Activated T-helper 17 cell treated with anti-CD3 and anti-CD28 coated beads, Interleukin-2, amount 50 U/mL, for 72 hours (primary cell): ENCODE measurements at regions not wholly inside any gene's neighbourhood (a gene's known extent, or its start where the extent isn't known, plus 50 kb on each side); places are given as distances from the start of the nearest gene placed in this dataset.

ENCODE experiments used
- ATAC-seq: fragments of 150-1000 bp; cut with Tn5 transposase; replicated peaks from 2 replicates; pipeline ENCODE4 v1.10.0; 2021; ENCODE audit warnings: mild to moderate bottlenecking, moderate library complexity
- H3K27ac Mint-ChIP-seq: one replicate; pipeline ENCODE4 v1.8.0; 2022; ENCODE audit warnings: mixed read lengths
- H3K27me3 Mint-ChIP-seq: one replicate; pipeline ENCODE4 v1.8.0; 2022; ENCODE audit warnings: mixed read lengths
- H3K36me3 Mint-ChIP-seq: one replicate; pipeline ENCODE4 v1.8.0; 2022; ENCODE audit warnings: low read depth, mild to moderate bottlenecking, mixed read lengths
- H3K4me1 Mint-ChIP-seq: one replicate; pipeline ENCODE4 v1.8.0; 2022; ENCODE audit warnings: mixed read lengths
- H3K4me3 Mint-ChIP-seq: one replicate; pipeline ENCODE4 v1.8.0; 2022; ENCODE audit warnings: mild to moderate bottlenecking, mixed read lengths
- H3K9me3 Mint-ChIP-seq: one replicate; pipeline ENCODE4 v1.8.0; 2022; ENCODE audit warnings: mixed read lengths

GRCh38 chr2:58665154-58665553 lies 424.0 kb upstream of the FANCL start:
- Mint-ChIP-seq H3K9me3 (no peaks in the 10 kb centered on the region), H3K4me1 (no peaks in the 10 kb centered on the region), H3K27ac (no peak overlapping the region), H3K4me3 (no peak overlapping the region), H3K27me3 (no peaks in the 10 kb centered on the region), H3K36me3 (no peaks in the 10 kb centered on the region)
- ATAC-seq, result no peak

DNA sequence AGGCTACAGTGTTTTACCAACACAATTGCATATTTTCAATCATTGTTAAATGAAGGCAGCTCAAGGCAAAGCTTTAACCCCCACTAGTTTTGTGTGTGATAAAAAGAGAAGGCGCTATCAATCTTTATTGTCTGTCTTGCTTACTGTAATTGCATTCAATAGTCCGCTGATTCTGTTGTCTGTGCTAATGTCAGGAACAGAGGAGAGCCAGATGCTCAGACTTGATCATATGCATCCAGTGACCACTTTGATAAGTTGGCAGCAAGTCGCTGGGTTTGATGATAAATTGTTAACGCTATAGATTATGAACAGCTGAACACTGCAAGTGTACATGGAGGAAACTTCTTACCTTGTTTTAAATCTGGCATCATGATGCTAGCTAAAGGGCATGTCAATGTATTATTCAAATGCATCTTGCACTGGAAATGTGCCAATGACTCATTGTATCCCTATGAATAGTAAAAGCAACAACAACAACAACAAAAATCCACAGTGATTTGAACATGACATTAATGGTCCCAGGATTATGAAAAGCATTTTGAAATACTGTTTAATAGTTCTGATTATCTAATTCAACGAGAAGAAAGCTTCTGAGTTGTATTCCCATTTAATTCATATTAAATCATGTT lies 423.5 kb upstream of the FANCL start:
- ATAC-seq, result no peak
- no peak overlapping the region for H3K27ac Mint-ChIP-seq
- no peaks in the 10 kb centered on the region for H3K36me3 Mint-ChIP-seq
- H3K9me3 Mint-ChIP-seq, result no peaks in the 10 kb centered on the region
- H3K4me3 Mint-ChIP-seq, result no peak overlapping the region
- H3K4me1 Mint-ChIP-seq, result no peaks in the 10 kb centered on the region
- no peaks in the 10 kb centered on the region for H3K27me3 Mint-ChIP-seq

DNA sequence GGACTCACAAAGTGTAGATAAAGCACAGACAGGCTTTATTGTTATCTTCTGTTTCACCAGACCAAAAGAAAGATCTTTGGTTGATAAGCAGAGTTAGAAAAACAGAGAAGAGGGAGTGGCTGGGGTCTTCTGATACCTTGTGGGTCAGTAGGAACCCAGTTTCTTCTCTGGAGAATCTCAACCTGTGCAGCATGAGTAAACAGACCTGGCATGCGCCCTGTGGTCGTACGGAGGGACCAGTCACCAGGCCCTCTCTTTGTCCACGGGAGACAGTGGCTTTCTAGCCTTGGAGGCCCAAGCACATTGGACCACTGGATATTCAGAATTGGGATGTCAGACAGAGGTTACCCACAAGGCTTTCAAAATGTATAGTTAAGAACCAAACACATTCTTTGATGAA lies 418.9 kb upstream of the FANCL start:
- H3K4me1 Mint-ChIP-seq, result no peaks in the 10 kb centered on the region
- H3K9me3 Mint-ChIP-seq, result no peaks in the 10 kb centered on the region
- no peaks in the 10 kb centered on the region for H3K36me3 Mint-ChIP-seq
- H3K4me3 Mint-ChIP-seq, result no peak overlapping the region
- no peak overlapping the region for H3K27ac Mint-ChIP-seq
- no peak for ATAC-seq
- no peaks in the 10 kb centered on the region for H3K27me3 Mint-ChIP-seq

DNA sequence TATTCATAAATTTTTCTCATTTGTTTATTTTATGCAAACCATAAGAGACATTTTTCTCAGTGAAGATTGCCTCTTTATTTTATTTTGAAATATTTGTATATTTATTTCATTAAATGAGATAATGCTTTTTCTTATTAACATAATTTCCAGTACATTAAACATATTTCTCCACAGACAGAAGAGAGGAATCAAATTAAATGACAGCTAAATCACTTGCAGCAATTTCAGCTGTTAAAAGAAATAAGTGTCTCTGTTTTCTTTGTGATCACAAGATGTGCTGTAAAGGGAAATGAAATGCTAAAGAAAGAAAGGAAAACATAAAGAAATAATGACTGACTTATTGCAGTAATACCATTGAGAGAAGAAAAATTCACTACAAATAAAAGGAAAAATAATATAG lies 414.0 kb upstream of the FANCL start:
- no peak for ATAC-seq
- Mint-ChIP-seq H3K4me3 (no peak overlapping the region), H3K36me3 (no peaks in the 10 kb centered on the region), H3K9me3 (no peaks in the 10 kb centered on the region), H3K27me3 (peaks cover 4% of the 10 kb centered on the region), H3K4me1 (no peaks in the 10 kb centered on the region), H3K27ac (no peak overlapping the region)

- H3K4me1 Mint-ChIP-seq, result no peaks in the 10 kb centered on the region
- no peak for ATAC-seq
- no peaks in the 10 kb centered on the region for H3K36me3 Mint-ChIP-seq
- H3K27ac Mint-ChIP-seq, result no peak overlapping the region
- peaks cover 4% of the 10 kb centered on the region for H3K27me3 Mint-ChIP-seq
- H3K9me3 Mint-ChIP-seq, result no peaks in the 10 kb centered on the region
- no peak overlapping the region for H3K4me3 Mint-ChIP-seq
Observed at GRCh38 chr2:58651930-58652329, 410.8 kb upstream of the FANCL start.

GRCh38 chr2:58650781-58651180 lies 409.7 kb upstream of the FANCL start:
- H3K27ac Mint-ChIP-seq, result no peak overlapping the region

GRCh38 chr2:58649756-58650155 lies 408.6 kb upstream of the FANCL start:
- no peaks in the 10 kb centered on the region for H3K36me3 Mint-ChIP-seq
- H3K9me3 Mint-ChIP-seq, result no peaks in the 10 kb centered on the region
- no peaks in the 10 kb centered on the region for H3K4me1 Mint-ChIP-seq
- no peak overlapping the region for H3K27ac Mint-ChIP-seq
- H3K27me3 Mint-ChIP-seq, result peaks cover 4% of the 10 kb centered on the region
- H3K4me3 Mint-ChIP-seq, result no peak overlapping the region
- ATAC-seq, result no peak

More at GRCh38 chr2:58650781-58651180, 409.7 kb upstream of the FANCL start:
- no peak for ATAC-seq
- peaks cover 4% of the 10 kb centered on the region for H3K27me3 Mint-ChIP-seq
- H3K4me1 Mint-ChIP-seq, result no peaks in the 10 kb centered on the region
- no peaks in the 10 kb centered on the region for H3K36me3 Mint-ChIP-seq
- H3K9me3 Mint-ChIP-seq, result no peaks in the 10 kb centered on the region
- no peak overlapping the region for H3K4me3 Mint-ChIP-seq

DNA sequence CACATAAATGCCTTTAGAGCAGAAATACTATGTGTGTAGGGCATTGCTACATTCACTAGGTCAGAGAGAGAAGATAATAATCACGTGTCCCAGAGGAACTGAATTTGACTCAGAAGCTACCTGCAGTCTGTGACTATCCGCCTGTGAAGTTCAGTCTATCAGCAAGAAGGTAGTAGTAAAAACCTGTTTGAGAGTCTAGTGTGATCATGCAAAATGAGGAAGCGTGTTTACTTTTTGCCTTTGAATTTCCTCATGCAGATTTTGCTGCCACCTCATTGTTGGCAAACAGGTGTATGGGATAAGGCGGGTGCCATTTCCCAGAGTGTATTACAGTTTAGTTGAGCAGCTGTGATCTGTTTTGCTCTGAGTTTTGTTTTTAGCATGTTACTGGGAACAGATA lies 403.9 kb upstream of the FANCL start:
- no peak overlapping the region for H3K27ac Mint-ChIP-seq
- no peaks in the 10 kb centered on the region for H3K4me1 Mint-ChIP-seq
- no peaks in the 10 kb centered on the region for H3K27me3 Mint-ChIP-seq
- H3K9me3 Mint-ChIP-seq, result no peaks in the 10 kb centered on the region
- H3K4me3 Mint-ChIP-seq, result no peak overlapping the region
- no peaks in the 10 kb centered on the region for H3K36me3 Mint-ChIP-seq
- no peak for ATAC-seq

- no peak overlapping the region for H3K4me3 Mint-ChIP-seq
- H3K4me1 Mint-ChIP-seq, result no peaks in the 10 kb centered on the region
- H3K36me3 Mint-ChIP-seq, result no peaks in the 10 kb centered on the region
- no peak overlapping the region for H3K27ac Mint-ChIP-seq
- H3K9me3 Mint-ChIP-seq, result no peaks in the 10 kb centered on the region
- no peak for ATAC-seq
- H3K27me3 Mint-ChIP-seq, result no peaks in the 10 kb centered on the region
Observed at GRCh38 chr2:58644451-58644850, 403.3 kb upstream of the FANCL start.

DNA sequence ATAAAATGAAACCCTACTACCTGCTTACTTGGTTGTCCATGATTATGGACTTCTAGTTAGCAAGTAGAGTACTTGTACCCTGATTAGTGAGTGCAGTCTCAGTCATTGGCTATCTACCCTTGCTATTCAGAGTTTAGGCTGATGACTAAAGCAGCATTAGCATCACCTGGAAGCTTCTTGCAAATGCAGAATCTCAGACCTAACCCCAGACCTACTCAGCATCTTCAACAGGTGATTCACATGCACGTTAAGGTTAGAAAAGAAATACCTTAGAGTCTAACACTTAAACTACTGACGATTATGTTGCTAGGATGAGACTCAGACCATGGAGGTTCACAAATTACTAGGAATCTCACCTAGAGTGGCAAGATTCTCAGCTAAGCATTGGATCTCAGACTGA lies 399.9 kb upstream of the FANCL start:
- Mint-ChIP-seq H3K4me3 (no peak overlapping the region), H3K36me3 (no peaks in the 10 kb centered on the region), H3K27ac (no peak overlapping the region), H3K4me1 (no peaks in the 10 kb centered on the region), H3K9me3 (no peaks in the 10 kb centered on the region), H3K27me3 (no peaks in the 10 kb centered on the region)
- ATAC-seq, result no peak

DNA sequence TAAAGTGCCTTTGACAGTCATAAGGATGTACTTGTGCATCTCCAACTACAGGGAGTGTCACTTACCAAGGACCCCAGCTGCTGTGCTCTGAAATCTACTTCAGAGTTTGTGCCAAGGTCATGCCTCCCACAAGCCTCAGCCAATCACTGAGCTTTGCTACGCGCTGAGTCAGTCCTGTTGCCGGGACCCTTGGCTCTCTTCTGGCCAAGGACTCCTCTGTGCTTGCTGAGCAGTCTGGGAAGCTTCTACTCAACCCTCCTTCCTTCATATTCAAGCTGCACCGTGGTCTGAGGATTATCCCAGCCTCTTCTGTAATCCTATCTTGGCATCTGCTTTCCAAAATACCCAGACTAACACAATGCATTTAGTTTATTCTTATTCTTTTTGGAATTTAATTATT lies 398.9 kb upstream of the FANCL start:
- Mint-ChIP-seq H3K4me1 (no peaks in the 10 kb centered on the region), H3K4me3 (no peak overlapping the region), H3K27ac (no peak overlapping the region), H3K27me3 (no peaks in the 10 kb centered on the region), H3K36me3 (no peaks in the 10 kb centered on the region), H3K9me3 (no peaks in the 10 kb centered on the region)
- ATAC-seq, result no peak

GRCh38 chr2:58638256-58638805 lies 397.2 kb upstream of the FANCL start:
- Mint-ChIP-seq H3K27ac (no peak overlapping the region), H3K4me1 (no peaks in the 10 kb centered on the region)

GRCh38 chr2:58636872-58637271 lies 395.7 kb upstream of the FANCL start:
- H3K36me3 Mint-ChIP-seq, result no peaks in the 10 kb centered on the region
- no peak overlapping the region for H3K27ac Mint-ChIP-seq
- no peak overlapping the region for H3K4me3 Mint-ChIP-seq
- H3K9me3 Mint-ChIP-seq, result no peaks in the 10 kb centered on the region
- no peak for ATAC-seq
- H3K27me3 Mint-ChIP-seq, result no peaks in the 10 kb centered on the region
- H3K4me1 Mint-ChIP-seq, result no peaks in the 10 kb centered on the region

More at GRCh38 chr2:58638256-58638805, 397.2 kb upstream of the FANCL start:
- ATAC-seq, result no peak
- no peaks in the 10 kb centered on the region for H3K9me3 Mint-ChIP-seq
- no peaks in the 10 kb centered on the region for H3K36me3 Mint-ChIP-seq
- H3K4me3 Mint-ChIP-seq, result no peak overlapping the region
- no peaks in the 10 kb centered on the region for H3K27me3 Mint-ChIP-seq

GRCh38 chr2:58635801-58636375 lies 394.8 kb upstream of the FANCL start:
- ATAC-seq, result no peak
- H3K9me3 Mint-ChIP-seq, result no peaks in the 10 kb centered on the region

DNA sequence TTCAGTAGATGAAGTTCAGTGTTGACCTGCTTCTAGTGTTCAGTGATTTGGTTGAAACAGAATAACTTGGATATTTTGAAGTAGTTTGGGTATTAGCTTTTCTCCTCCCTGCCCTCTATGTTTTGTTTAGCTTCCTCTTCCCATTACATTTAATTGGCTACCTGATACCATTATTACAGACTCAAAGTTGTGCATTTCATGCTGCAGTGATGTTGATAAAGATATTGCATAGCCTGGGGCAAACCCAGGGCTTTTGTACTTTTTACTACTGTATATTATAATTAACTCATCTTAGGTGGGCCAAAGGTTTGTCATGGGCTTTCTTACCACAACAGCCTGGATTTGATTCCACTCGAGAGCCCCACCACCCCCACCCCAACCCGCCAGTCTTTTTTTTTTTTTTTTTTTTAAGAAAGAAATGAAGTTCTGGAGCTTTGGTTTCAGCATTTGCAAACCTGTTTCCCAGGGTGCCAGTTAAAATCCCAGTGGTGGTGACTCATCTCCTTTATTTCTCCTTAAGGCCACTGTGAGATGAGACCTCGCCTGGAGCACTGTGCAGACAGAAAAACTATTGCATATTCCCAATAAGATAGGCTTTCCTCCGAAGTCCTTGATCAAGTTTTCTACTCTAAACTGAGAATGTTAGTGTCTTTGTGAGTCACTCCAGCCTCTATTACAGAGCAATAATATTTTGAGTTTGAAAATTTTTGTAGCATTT lies 393.7 kb upstream of the FANCL start:
- Mint-ChIP-seq H3K9me3 (no peaks in the 10 kb centered on the region), H3K27me3 (peaks cover 3% of the 10 kb centered on the region), H3K36me3 (no peaks in the 10 kb centered on the region), H3K27ac (no peak overlapping the region), H3K4me1 (no peaks in the 10 kb centered on the region), H3K4me3 (no peak overlapping the region)
- no peak for ATAC-seq

More at GRCh38 chr2:58635801-58636375, 394.8 kb upstream of the FANCL start:
- Mint-ChIP-seq H3K4me3 (no peak overlapping the region), H3K4me1 (no peaks in the 10 kb centered on the region), H3K27ac (no peak overlapping the region), H3K27me3 (no peaks in the 10 kb centered on the region), H3K36me3 (no peaks in the 10 kb centered on the region)
